Stimulated activated CD4-positive, alpha-beta T cell treated with anti-CD3 and anti-CD28 coated beads, Interleukin-1b, Interleukin-23, amount 100 ng/mL, for 48 hours (primary cell): ENCODE measurements at regions not wholly inside any gene's neighbourhood (a gene's known extent, or its start where the extent isn't known, plus 50 kb on each side); places are given as distances from the start of the nearest gene placed in this dataset.

Source experiments
- DNase-seq: peaks from one replicate; pipeline ENCODE4 v3.0.0-alpha.2; 2020

- DNase-seq: no peak
Measured at GRCh38 chr4:160808174-160808573, 1355.6 kb downstream of the FSTL5 start.

DNA sequence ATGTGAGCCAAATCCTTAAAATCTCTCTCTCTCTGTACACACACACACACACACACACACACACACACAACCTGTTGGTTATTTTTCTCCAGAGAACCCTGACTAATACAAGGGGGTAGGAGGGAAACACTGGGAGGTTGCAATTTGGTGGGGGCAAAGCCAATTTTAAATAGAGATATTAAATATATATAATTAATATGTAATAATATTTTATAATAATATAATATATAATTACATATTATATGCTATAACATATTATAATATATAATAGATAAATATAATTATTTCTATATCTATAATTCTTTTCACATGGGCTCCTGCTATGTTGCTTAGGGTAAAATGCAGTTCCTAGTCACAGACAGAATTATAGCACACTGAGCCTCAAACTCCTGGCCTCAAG, 1354.2 kb downstream of the FSTL5 start:
- DNase-seq: no peak

- no peak for DNase-seq
Measured at GRCh38 chr4:160810424-160810823, 1353.4 kb downstream of the FSTL5 start.

- no peak for DNase-seq
Measured at GRCh38 chr4:160810941-160811340, 1352.9 kb downstream of the FSTL5 start.

- no peak for DNase-seq
Measured at GRCh38 chr4:160811956-160812355, 1351.8 kb downstream of the FSTL5 start.

- DNase-seq: no peak
Measured at GRCh38 chr4:160814726-160815125, 1349.1 kb downstream of the FSTL5 start.

- DNase-seq: no peak
Measured at GRCh38 chr4:160818571-160818970, 1345.2 kb downstream of the FSTL5 start.

DNA sequence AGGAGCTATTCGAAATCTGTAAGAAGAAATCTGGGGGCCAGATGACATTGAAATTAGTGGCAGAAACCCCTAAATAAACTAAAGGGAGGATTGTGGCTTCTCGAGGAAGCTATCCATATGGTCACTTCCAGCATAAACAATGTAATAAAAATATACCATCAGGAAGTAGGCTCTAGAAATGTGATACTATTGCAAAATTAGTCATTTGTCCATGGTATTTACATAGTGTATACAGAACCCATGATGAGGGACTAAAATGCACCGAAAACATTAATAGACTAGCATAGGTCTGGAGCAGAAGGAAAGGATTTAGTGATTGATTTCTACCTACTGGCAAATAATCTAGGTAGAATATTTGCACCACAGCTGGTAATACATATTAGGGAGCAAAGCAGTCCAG, 1344.0 kb downstream of the FSTL5 start:
- no peak for DNase-seq

- DNase-seq: no peak
Measured at GRCh38 chr4:160824481-160824880, 1339.3 kb downstream of the FSTL5 start.

- DNase-seq: no peak
Measured at GRCh38 chr4:160825644-160826338, 1338.0 kb downstream of the FSTL5 start.

GRCh38 chr4:160826339-160826679, 1337.5 kb downstream of the FSTL5 start:
- no peak for DNase-seq

GRCh38 chr4:160831165-160831922, 1332.5 kb downstream of the FSTL5 start:
- no peak for DNase-seq

- DNase-seq: no peak
Measured at GRCh38 chr4:160835789-160836188, 1328.0 kb downstream of the FSTL5 start.

- DNase-seq: no peak
Measured at GRCh38 chr4:160836431-160836830, 1327.4 kb downstream of the FSTL5 start.

GRCh38 chr4:160846121-160846520, 1317.7 kb downstream of the FSTL5 start:
- no peak for DNase-seq

GRCh38 chr4:160847228-160847627, 1316.6 kb downstream of the FSTL5 start:
- DNase-seq: no peak

DNA sequence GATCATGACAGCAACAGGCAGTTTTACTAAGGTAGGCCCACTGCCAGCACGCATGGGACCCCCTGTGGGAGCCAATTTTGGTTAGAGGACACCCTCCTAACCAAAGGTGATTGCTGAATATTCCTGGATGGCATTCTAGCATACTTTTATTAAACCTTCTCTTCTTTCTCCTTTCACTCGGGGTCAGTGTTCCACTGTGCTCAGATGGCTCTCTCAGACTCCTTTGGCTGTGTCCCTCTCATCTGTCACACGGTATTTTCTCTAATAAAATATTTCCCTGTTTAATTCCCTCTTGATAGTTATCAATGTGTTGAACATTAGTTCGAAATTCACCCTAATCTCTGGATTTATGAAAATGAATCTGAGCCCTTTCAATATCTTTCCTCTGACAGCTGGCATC, 1315.3 kb downstream of the FSTL5 start:
- no peak for DNase-seq

DNA sequence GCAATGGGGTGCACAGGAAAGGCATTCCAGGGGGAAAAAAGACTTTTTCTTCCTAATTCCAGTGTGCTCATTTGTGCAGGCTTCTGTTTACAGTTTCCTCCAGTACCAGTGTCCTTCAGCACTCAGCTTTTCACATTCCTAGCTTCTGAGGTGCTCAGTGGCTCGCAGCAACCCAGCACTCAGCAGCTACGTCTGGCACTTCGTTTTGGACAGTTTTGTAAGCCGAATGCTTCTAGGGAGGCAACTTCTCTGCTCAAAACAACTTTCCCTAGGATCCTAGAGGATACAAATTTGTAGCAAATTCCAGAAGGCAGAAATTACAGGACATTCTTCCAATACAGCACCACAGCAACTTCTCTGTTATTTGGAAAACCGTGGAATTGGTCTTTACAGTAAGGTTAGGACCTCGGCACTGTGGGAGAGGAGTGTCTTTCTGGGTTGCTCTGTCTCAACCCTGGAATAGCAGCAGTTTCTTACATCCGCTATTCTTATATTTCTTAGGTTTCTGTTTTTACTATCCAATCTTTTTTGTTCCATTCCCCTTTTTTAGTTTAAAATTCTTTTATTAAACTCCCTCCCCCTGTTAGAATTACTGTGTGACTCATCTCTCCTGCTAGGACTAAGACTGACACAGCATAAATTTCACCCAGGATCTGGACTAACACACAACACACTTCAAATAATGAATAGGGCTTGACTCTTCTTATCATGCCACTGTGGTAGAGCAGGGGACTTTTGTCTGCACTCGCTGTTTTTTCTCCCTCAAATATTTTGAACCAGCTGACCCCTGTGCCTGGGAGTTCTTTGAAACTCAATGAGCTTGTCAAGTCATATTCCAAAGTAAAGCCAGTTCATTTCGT, 1314.7 kb downstream of the FSTL5 start:
- no peak for DNase-seq

GRCh38 chr4:160864253-160864652, 1299.5 kb downstream of the FSTL5 start:
- DNase-seq: no peak

- no peak for DNase-seq
Measured at GRCh38 chr4:160869899-160870298, 1293.9 kb downstream of the FSTL5 start.

DNA sequence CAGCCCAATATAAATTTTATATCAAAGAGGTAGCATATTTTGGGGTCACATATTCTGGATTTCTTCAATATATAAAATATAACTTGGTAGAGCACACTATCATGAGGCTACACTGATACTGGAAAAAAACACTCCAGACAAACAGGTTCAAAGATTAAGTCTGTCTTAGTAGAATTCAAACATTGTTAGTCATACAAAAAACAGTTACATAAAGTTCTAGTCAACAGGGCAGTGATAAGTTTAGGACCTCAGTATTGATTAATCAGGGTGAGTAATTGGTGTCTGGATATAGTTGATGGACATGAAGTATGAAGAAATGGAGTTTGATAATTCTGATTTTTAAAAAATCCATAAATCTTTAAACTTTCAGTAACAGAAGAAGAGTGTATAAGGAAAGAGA, 1291.3 kb downstream of the FSTL5 start:
- no peak for DNase-seq

DNA sequence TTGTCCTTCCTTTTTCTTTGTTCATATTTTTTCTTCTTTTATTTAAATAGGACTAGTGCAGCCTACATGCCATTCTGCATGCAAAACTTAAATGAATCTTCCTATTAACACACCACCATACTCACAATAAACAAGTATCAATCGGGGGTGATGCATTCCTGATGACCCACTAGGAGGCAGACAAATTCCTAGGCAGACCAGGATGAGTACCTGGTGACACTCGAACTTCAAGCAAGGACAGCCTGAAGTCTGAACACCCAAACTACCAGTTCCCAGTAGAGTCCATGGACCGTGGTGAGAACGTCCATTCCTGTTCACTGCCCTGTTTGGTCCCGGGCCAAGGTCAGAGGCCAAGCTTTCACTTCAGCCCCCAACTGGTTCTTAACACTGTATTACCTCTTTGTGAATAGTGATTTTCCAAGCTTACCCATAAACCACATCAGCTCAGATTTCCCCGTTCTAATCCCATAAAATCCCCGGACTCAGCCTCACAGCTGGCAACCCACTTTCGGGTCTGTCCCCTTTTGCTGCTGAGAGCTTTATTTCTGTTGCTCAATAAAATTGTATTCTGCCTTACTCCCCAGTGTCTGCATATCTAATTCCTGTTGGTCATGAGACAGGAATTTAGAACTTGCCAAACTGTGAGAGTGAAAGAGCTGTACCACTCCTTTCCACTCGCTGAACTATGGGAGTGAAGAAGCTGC, 1286.6 kb downstream of the FSTL5 start:
- DNase-seq: no peak

DNA sequence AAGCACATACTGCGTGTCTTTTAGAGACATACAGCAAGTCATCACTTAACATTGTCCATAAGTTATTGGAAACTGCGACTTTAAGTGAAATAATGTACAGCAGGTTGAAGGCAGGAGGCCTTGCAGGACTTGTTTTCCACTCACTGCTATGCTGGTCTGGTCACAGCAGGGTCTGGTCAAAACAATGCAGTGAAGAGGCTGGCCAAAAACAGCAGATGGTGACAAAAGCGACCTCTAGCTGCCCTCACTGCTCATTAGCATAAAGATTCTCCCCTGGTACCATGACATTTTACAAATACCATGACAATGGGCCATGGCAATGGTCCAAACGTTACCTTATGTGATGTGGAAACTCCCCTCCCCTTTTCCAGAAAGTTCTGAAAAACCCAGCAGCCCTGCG, 1283.6 kb downstream of the FSTL5 start:
- no peak for DNase-seq
